ENCODE measurements at regions not wholly inside any gene's neighbourhood (a gene's known extent, or its start where the extent isn't known, plus 50 kb on each side); places are given as distances from the start of the nearest gene placed in this dataset.

- Histone ChIP-seq H2BK20ac (ENCODE audit: low read length) (no peak overlapping the region), H3K4ac (replicated peaks; ENCODE audit: insufficient read length, low read depth, low read length) (no peak overlapping the region), H3K9me3 (ENCODE audit: insufficient read depth in 2 of 2, low read depth in 1 of 2, low read length in 1 of 2) (peaks cover 0 to 4% of the 10 kb centered on the region in 2 experiments; a peak in 1 of 4 replicates), H3K27ac (ENCODE audit: low read depth, low read length) (no peak overlapping the region), H3K79me1 (ENCODE audit: low read depth, low read length) (no peaks in the 10 kb centered on the region), H4K91ac (replicated peaks; ENCODE audit: insufficient read length, low read length) (no peak overlapping the region), H3K56ac (replicated peaks; ENCODE audit: insufficient read length, low read depth, low read length) (no peak overlapping the region), H3K23ac (ENCODE audit: insufficient read length) (no peak overlapping the region), H2BK15ac (ENCODE audit: low read length) (no peak overlapping the region), H2BK5ac (ENCODE audit: low read depth, low read length) (no peak overlapping the region), H3K4me3 (ENCODE audit: extremely low read depth in 1 of 4, insufficient read depth in 2 of 4, low read depth in 3 of 4, low read length in 4 of 4) (no peak overlapping the region), H4K8ac (ENCODE audit: extremely low read depth, insufficient read depth, low read length) (peak overlapping the region; percentile 84; the same call in 1 of the 2 replicates), H4K5ac (ENCODE audit: insufficient read length, low read depth, low read length) (no peak overlapping the region), H3K36me3 (ENCODE audit: control insufficient read depth in 2 of 4, insufficient read depth in 4 of 4, low read length in 3 of 4) (no peaks in the 10 kb centered on the region), H3K4me1 (replicated peaks in 1 of 4; ENCODE audit: control insufficient read depth in 3 of 4, insufficient read depth in 4 of 4, low read length in 3 of 4) (no peaks in the 10 kb centered on the region), H3K14ac (ENCODE audit: insufficient read length) (no peak overlapping the region), H2AK5ac (ENCODE audit: low read depth, low read length) (no peak overlapping the region), H3K27me3 (replicated peaks in 1 of 4; ENCODE audit: control insufficient read depth in 3 of 4, extremely low read depth in 1 of 4, insufficient read depth in 3 of 4, low read length in 3 of 4) (no peaks in the 10 kb centered on the region), H3K79me2 (ENCODE audit: control insufficient read depth in 1 of 2, insufficient read depth in 2 of 2, low read length in 2 of 2) (no peaks in the 10 kb centered on the region), H3K18ac (ENCODE audit: extremely low read depth, low read length) (no peak overlapping the region), H2AFZ (ENCODE audit: low read length) (peak overlapping the region; percentile 81), H3K9ac (replicated peaks in 1 of 4; ENCODE audit: extremely low read depth in 1 of 4, low read depth in 3 of 4, low read length in 3 of 4) (no peak overlapping the region), H2BK120ac (replicated peaks; ENCODE audit: low read depth, low read length) (no peak overlapping the region), H4K20me1 (replicated peaks in 1 of 2; ENCODE audit: control insufficient read depth in 1 of 2, insufficient read depth in 2 of 2, low read length in 2 of 2) (no peaks in the 10 kb centered on the region), H3K23me2 (ENCODE audit: low read depth, low read length) (no peaks in the 10 kb centered on the region), H2BK12ac (ENCODE audit: low read depth, low read length) (no peak overlapping the region), H3K4me2 (ENCODE audit: insufficient read depth in 1 of 2, low read depth in 2 of 2, low read length in 2 of 2) (no peak overlapping the region)
- DNase-seq (ENCODE audit: low read depth in 1 of 2, low spot score in 2 of 2) (peak; percentile 54 to 98), FAIRE-seq (peak; percentile 55)
- ChIA-PET POLR2A (ENCODE audit: partially characterized antibody) (interaction anchor here (2.8 kb wide), 1 partner anchor 123 kb away, joined by 15 read pairs; the partner anchor contains the start of gene GADD45A), CTCF (ENCODE audit: partially characterized antibody) (interaction anchor here (0.7 to 12.6 kb wide), 53 partner anchors 9 to 580 kb away, joined by 3 to 214 read pairs (median 6); partner anchors contain the start of gene GADD45A)
- WGBS, 2 experiments (ENCODE audit: extremely low coverage in 1 of 2, insufficient coverage in 1 of 2, insufficient read length in 1 of 2, insufficient replicate concordance in 2 of 2, low coverage in 1 of 2, low lambda C conversion rate in 2 of 2, missing lambda C conversion rate in 1 of 2), result 6% methylated on average over 4 of the region's 4 CpGs; no CpG with 5 or more reads in 1 of the 2 experiments
- no peak for TF ChIP-seq KDM4A (IDR thresholded peaks at IDR 0.05; ENCODE audit: low read depth, low read length, severe bottlenecking)
- no peak for TF ChIP-seq TEAD4 (IDR thresholded peaks at IDR 0.05; ENCODE audit: low read depth, low read length)
- TF ChIP-seq HDAC2 (IDR thresholded peaks at IDR 0.05; ENCODE audit: borderline replicate concordance in 1 of 2, low read depth in 2 of 2, low read length in 2 of 2), result no peak
- no peak for TF ChIP-seq PHF8 (conservative IDR thresholded peaks at IDR 0.05; ENCODE audit: low read depth, low read length)
- TF ChIP-seq CREB1 (IDR thresholded peaks at IDR 0.05), result no peak
- TF ChIP-seq TAF7 (optimal IDR thresholded peaks at IDR 0.05; ENCODE audit: borderline replicate concordance, low read depth, low read length), result no peak
- no peak for TF ChIP-seq RBBP5 (IDR thresholded peaks at IDR 0.05; ENCODE audit: borderline replicate concordance, low read depth, low read length)
- TF ChIP-seq ATF3 (IDR thresholded peaks at IDR 0.05; ENCODE audit: insufficient read depth, low read depth, low read length), result no peak
- peak; percentile 86 to 92 (median 91) for TF ChIP-seq CTCF (IDR thresholded peaks at IDR 0.05; ENCODE audit: control extremely low read depth in 1 of 3, insufficient read depth in 1 of 3, low read depth in 1 of 3, low read length in 3 of 3)
- TF ChIP-seq EP300 (IDR thresholded peaks at IDR 0.05; ENCODE audit: borderline replicate concordance in 1 of 2, low read depth in 2 of 2, low read length in 2 of 2), result no peak
Observed at GRCh38 chr1:67561704-67562113, 123.3 kb upstream of the GADD45A start.

All from H1 (cell line).